ENCODE measurements at regions not wholly inside any gene's neighbourhood (a gene's known extent, or its start where the extent isn't known, plus 50 kb on each side); places are given as distances from the start of the nearest gene placed in this dataset.
"Not testable (repeated sequence)": the region's sequence is repeated elsewhere in the genome, so short reads cannot be mapped to it uniquely, and the experiment has no call there.

- Histone ChIP-seq H3K36me3 (ENCODE audit: insufficient read depth) (no peaks in the 10 kb centered on the region), H3K4me3 (ENCODE audit: low read depth, low read length) (no peak overlapping the region), H3K4me1 (ENCODE audit: insufficient read depth) (no peaks in the 10 kb centered on the region), H3K27ac (ENCODE audit: low read depth) (no peak overlapping the region)
- no peak for DNase-seq (ENCODE audit: extremely low spot score)
- WGBS = 68% methylated on average over 3 of the region's 3 CpGs
These were observed 651.4 kb downstream of the GABRG1 start for GRCh38 chr4:45472490-45472889.

GRCh38 chr4:45471335-45471734 is 652.5 kb downstream of the GABRG1 start:
- Histone ChIP-seq H3K27ac (ENCODE audit: low read depth) (no peak overlapping the region), H3K4me1 (ENCODE audit: insufficient read depth) (no peaks in the 10 kb centered on the region), H3K4me3 (ENCODE audit: low read depth, low read length) (no peak overlapping the region), H3K36me3 (ENCODE audit: insufficient read depth) (no peaks in the 10 kb centered on the region)
- WGBS = 93% methylated on average over 4 of the region's 4 CpGs
- DNase-seq (ENCODE audit: extremely low spot score) = no peak

GRCh38 chr4:45467157-45467556 is 656.7 kb downstream of the GABRG1 start:
- Histone ChIP-seq H3K4me3 (ENCODE audit: low read depth, low read length) (no peak overlapping the region), H3K4me1 (ENCODE audit: insufficient read depth) (no peaks in the 10 kb centered on the region), H3K27ac (ENCODE audit: low read depth) (no peak overlapping the region), H3K36me3 (ENCODE audit: insufficient read depth) (no peaks in the 10 kb centered on the region)
- DNase-seq (ENCODE audit: extremely low spot score) = no peak
- 85% methylated on average over 4 of the region's 4 CpGs for WGBS

- not testable (repeated sequence) for H3K4me1 ChIP-seq (ENCODE audit: insufficient read depth); DNase-seq (ENCODE audit: extremely low spot score); H3K4me3 ChIP-seq (ENCODE audit: low read depth, low read length); H3K36me3 ChIP-seq (ENCODE audit: insufficient read depth); H3K27ac ChIP-seq (ENCODE audit: low read depth)
- WGBS = 75% methylated on average over 4 of the region's 4 CpGs
These were observed 663.7 kb downstream of the GABRG1 start for GRCh38 chr4:45460157-45460556.

GRCh38 chr4:45455217-45455616 is 668.6 kb downstream of the GABRG1 start:
- 68% methylated on average over 2 of the region's 2 CpGs for WGBS
- no peak for DNase-seq (ENCODE audit: extremely low spot score)
- Histone ChIP-seq H3K36me3 (ENCODE audit: insufficient read depth) (no peaks in the 10 kb centered on the region), H3K27ac (ENCODE audit: low read depth) (no peak overlapping the region), H3K4me3 (ENCODE audit: low read depth, low read length) (no peak overlapping the region), H3K4me1 (ENCODE audit: insufficient read depth) (no peaks in the 10 kb centered on the region)

- no peaks in the 10 kb centered on the region for H3K36me3 ChIP-seq (ENCODE audit: insufficient read depth)
- no peak overlapping the region for H3K27ac ChIP-seq (ENCODE audit: low read depth)
- WGBS = 36% methylated on average over 5 of the region's 5 CpGs
- DNase-seq (ENCODE audit: extremely low spot score) = no peak
- H3K4me3 ChIP-seq (ENCODE audit: low read depth, low read length) = no peak overlapping the region
- H3K4me1 ChIP-seq (ENCODE audit: insufficient read depth) = no peaks in the 10 kb centered on the region
These were observed 670.5 kb downstream of the GABRG1 start for GRCh38 chr4:45453258-45453853.

- Histone ChIP-seq H3K4me3 (ENCODE audit: low read depth, low read length) (no peak overlapping the region), H3K4me1 (ENCODE audit: insufficient read depth) (no peaks in the 10 kb centered on the region), H3K27ac (ENCODE audit: low read depth) (no peak overlapping the region), H3K36me3 (ENCODE audit: insufficient read depth) (no peaks in the 10 kb centered on the region)
- WGBS = 58% methylated on average over 1 of the region's 1 CpG
- no peak for DNase-seq (ENCODE audit: extremely low spot score)
These were observed 681.4 kb downstream of the GABRG1 start for GRCh38 chr4:45442466-45442865.

GRCh38 chr4:45438047-45438446 is 685.8 kb downstream of the GABRG1 start:
- WGBS = 63% methylated on average over 2 of the region's 2 CpGs

GRCh38 chr4:45437381-45437780 is 686.5 kb downstream of the GABRG1 start:
- no peaks in the 10 kb centered on the region for H3K4me1 ChIP-seq (ENCODE audit: insufficient read depth)
- no peaks in the 10 kb centered on the region for H3K36me3 ChIP-seq (ENCODE audit: insufficient read depth)
- H3K4me3 ChIP-seq (ENCODE audit: low read depth, low read length) = no peak overlapping the region
- no peak overlapping the region for H3K27ac ChIP-seq (ENCODE audit: low read depth)
- WGBS = 92% methylated on average over 1 of the region's 1 CpG
- no peak for DNase-seq (ENCODE audit: extremely low spot score)

More at GRCh38 chr4:45438047-45438446, 685.8 kb downstream of the GABRG1 start:
- Histone ChIP-seq H3K4me3 (ENCODE audit: low read depth, low read length) (no peak overlapping the region), H3K4me1 (ENCODE audit: insufficient read depth) (no peaks in the 10 kb centered on the region), H3K27ac (ENCODE audit: low read depth) (no peak overlapping the region), H3K36me3 (ENCODE audit: insufficient read depth) (no peaks in the 10 kb centered on the region)
- DNase-seq (ENCODE audit: extremely low spot score) = no peak

GRCh38 chr4:45425135-45425534 is 698.7 kb downstream of the GABRG1 start:
- Histone ChIP-seq H3K4me3 (ENCODE audit: low read depth, low read length) (no peak overlapping the region), H3K27ac (ENCODE audit: low read depth) (no peak overlapping the region), H3K4me1 (ENCODE audit: insufficient read depth) (no peaks in the 10 kb centered on the region), H3K36me3 (ENCODE audit: insufficient read depth) (no peaks in the 10 kb centered on the region)
- WGBS = 71% methylated on average over 1 of the region's 1 CpG
- DNase-seq (ENCODE audit: extremely low spot score) = no peak

GRCh38 chr4:45423896-45424295 is 697.5 kb upstream of the GNPDA2 start:
- Histone ChIP-seq H3K36me3 (ENCODE audit: insufficient read depth) (no peaks in the 10 kb centered on the region), H3K4me3 (ENCODE audit: low read depth, low read length) (no peak overlapping the region), H3K4me1 (ENCODE audit: insufficient read depth) (no peaks in the 10 kb centered on the region), H3K27ac (ENCODE audit: low read depth) (no peak overlapping the region)
- WGBS = 53% methylated on average over 3 of the region's 3 CpGs
- DNase-seq (ENCODE audit: extremely low spot score) = no peak

GRCh38 chr4:45420091-45420674 is 693.8 kb upstream of the GNPDA2 start:
- whole genome bisulfite sequencing = 96% methylated on average over 21 of the region's 21 CpGs
- H3K4me1 ChIP-seq (ENCODE audit: insufficient read depth); DNase-seq (ENCODE audit: extremely low spot score); H3K36me3 ChIP-seq (ENCODE audit: insufficient read depth); H3K27ac ChIP-seq (ENCODE audit: low read depth); H3K4me3 ChIP-seq (ENCODE audit: low read depth, low read length): not testable (repeated sequence)

- Histone ChIP-seq H3K27ac (ENCODE audit: low read depth) (no peak overlapping the region), H3K36me3 (ENCODE audit: insufficient read depth) (no peaks in the 10 kb centered on the region), H3K4me1 (ENCODE audit: insufficient read depth) (no peaks in the 10 kb centered on the region), H3K4me3 (ENCODE audit: low read depth, low read length) (no peak overlapping the region)
- no peak for DNase-seq (ENCODE audit: extremely low spot score)
- WGBS = 30% methylated on average over 5 of the region's 5 CpGs
These were observed 684.4 kb upstream of the GNPDA2 start for GRCh38 chr4:45410701-45411210.

- Histone ChIP-seq H3K27ac (ENCODE audit: low read depth) (no peak overlapping the region), H3K4me3 (ENCODE audit: low read depth, low read length) (no peak overlapping the region), H3K36me3 (ENCODE audit: insufficient read depth) (no peaks in the 10 kb centered on the region), H3K4me1 (ENCODE audit: insufficient read depth) (no peaks in the 10 kb centered on the region)
- no peak for DNase-seq (ENCODE audit: extremely low spot score)
- whole genome bisulfite sequencing = 84% methylated on average over 1 of the region's 1 CpG
These were observed 683.2 kb upstream of the GNPDA2 start for GRCh38 chr4:45409536-45409935.

Data from urinary bladder (tissue), 3 donors.